Left lung (tissue), 4 donors: ENCODE measurements at regions not wholly inside any gene's neighbourhood (a gene's known extent, or its start where the extent isn't known, plus 50 kb on each side); places are given as distances from the start of the nearest gene placed in this dataset.

ENCODE experiments used
- ATAC-seq: fragments of 200-7000 bp; cut with Tn5 transposase; one replicate; pipeline ENCODE4 v1.9.1; 2020; ENCODE audit warnings: moderate library complexity
- DNase-seq, 4 donors: peaks; one replicate each; pipeline ENCODE4 v3.0.0-alpha.2; 2013 to 2020
- H3K27ac ChIP-seq, 2 donors: fragments of 200-600 bp; sonication (generic) in 1 of 2; one replicate each; pipeline versions ENCODE4 v1.5.0 to v1.8.0; 2020 to 2021
- H3K27me3 ChIP-seq, 2 donors: fragments of 200-600 bp; sonication (generic) in 1 of 2; one replicate each; pipeline versions ENCODE4 v1.5.0 to v1.8.0; 2020 to 2021
- H3K36me3 ChIP-seq, 2 donors: fragments of 200-600 bp; sonication (generic) in 1 of 2; one replicate each; pipeline versions ENCODE4 v1.5.0 to v1.8.0; 2020 to 2021
- H3K4me1 ChIP-seq, 2 donors: fragments of 200-600 bp; one replicate each; pipeline ENCODE4 v1.8.0; 2021
- H3K4me3 ChIP-seq, 2 donors: fragments of 200-600 bp; sonication (generic) in 1 of 2; one replicate each; pipeline versions ENCODE4 v1.5.0 to v1.8.0; 2020 to 2021; ENCODE audit warnings: mild to moderate bottlenecking in 1 of 2
- H3K9me3 ChIP-seq, 2 donors: fragments of 200-600 bp; sonication (generic) in 1 of 2; one replicate each; pipeline versions ENCODE4 v1.5.0 to v1.8.0; 2020 to 2021
- intact Hi-C, 2 donors: fragments of 100-400 bp; cut with DNase I; formaldehyde crosslinking; loops; one replicate each; pipeline versions ENCODE4 v1.11.2 to v1.14.2; 2022
- TF ChIP-seq, protein P1 (sequence below), 2 donors: fragments of 200-600 bp; sonication (generic) in 1 of 2; IDR thresholded peaks; one replicate each; pipeline versions ENCODE4 v1.5.0 to v1.8.0; 2021; ENCODE audit warnings: antibody characterized with exemption in 2 of 2
- donor health status: DM: no; HTN: yes; CAD: no.
- donor health status: DM: no; HTN: no; CAD: no.

DNA sequence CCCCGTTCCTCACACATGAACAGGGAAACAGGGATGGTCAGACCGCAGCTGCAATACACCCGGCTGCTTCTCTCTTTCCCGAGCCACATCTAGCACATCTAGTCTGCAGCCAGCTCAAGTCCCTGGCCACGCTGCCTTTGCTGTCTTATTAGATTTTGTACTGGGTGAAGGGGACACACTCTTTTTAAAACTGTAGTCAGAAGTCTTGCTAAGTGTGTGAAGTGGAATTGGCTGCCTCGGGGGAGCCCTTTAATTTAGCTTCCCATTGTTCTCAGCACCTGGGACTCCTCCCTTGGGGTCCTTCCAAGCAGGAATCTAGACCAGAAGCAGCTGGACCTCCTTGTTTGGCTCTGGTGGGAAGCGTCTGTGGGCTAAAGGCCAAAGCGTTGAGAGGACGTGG lies 420.0 kb downstream of the CTTN start:
- no peak for ATAC-seq
- intact Hi-C loops, result no loop called here
- H3K4me1 ChIP-seq, result no peaks in the 10 kb centered on the region
- TF ChIP-seq, protein P1, sequence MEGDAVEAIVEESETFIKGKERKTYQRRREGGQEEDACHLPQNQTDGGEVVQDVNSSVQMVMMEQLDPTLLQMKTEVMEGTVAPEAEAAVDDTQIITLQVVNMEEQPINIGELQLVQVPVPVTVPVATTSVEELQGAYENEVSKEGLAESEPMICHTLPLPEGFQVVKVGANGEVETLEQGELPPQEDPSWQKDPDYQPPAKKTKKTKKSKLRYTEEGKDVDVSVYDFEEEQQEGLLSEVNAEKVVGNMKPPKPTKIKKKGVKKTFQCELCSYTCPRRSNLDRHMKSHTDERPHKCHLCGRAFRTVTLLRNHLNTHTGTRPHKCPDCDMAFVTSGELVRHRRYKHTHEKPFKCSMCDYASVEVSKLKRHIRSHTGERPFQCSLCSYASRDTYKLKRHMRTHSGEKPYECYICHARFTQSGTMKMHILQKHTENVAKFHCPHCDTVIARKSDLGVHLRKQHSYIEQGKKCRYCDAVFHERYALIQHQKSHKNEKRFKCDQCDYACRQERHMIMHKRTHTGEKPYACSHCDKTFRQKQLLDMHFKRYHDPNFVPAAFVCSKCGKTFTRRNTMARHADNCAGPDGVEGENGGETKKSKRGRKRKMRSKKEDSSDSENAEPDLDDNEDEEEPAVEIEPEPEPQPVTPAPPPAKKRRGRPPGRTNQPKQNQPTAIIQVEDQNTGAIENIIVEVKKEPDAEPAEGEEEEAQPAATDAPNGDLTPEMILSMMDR (IDR thresholded peaks at IDR 0.05), result no peak
- no peak overlapping the region for H3K4me3 ChIP-seq
- H3K27me3 ChIP-seq, result peaks cover 0 to 15% of the 10 kb centered on the region in 2 donors
- no peaks in the 10 kb centered on the region for H3K9me3 ChIP-seq
- DNase-seq, result no peak
- no peak overlapping the region for H3K27ac ChIP-seq
- no peaks in the 10 kb centered on the region for H3K36me3 ChIP-seq

- intact Hi-C loops, result no loop called here
- Histone ChIP-seq H3K4me3 (no peak overlapping the region), H3K27me3 (peaks cover 0 to 20% of the 10 kb centered on the region in 2 donors), H3K4me1 (no peaks in the 10 kb centered on the region), H3K27ac (no peak overlapping the region), H3K9me3 (no peaks in the 10 kb centered on the region), H3K36me3 (no peaks in the 10 kb centered on the region)
- DNase-seq (peak in 1 of 4 donors; percentile 75), ATAC-seq (no peak)
- TF ChIP-seq, protein P1 (IDR thresholded peaks at IDR 0.05), result no peak
These were observed 420.7 kb downstream of the CTTN start for GRCh38 chr11:70819022-70819421.

GRCh38 chr11:70820311-70820710 lies 422.0 kb downstream of the CTTN start:
- DNase-seq, result peak in 1 of 4 donors; percentile 77
- Histone ChIP-seq H3K4me3 (no peak overlapping the region), H3K27me3 (peaks cover 0 to 32% of the 10 kb centered on the region in 2 donors), H3K4me1 (no peaks in the 10 kb centered on the region), H3K36me3 (no peaks in the 10 kb centered on the region), H3K9me3 (no peaks in the 10 kb centered on the region), H3K27ac (no peak overlapping the region)
- intact Hi-C loops, result no loop called here
- TF ChIP-seq, protein P1 (IDR thresholded peaks at IDR 0.05), result no peak
- no peak for ATAC-seq

DNA sequence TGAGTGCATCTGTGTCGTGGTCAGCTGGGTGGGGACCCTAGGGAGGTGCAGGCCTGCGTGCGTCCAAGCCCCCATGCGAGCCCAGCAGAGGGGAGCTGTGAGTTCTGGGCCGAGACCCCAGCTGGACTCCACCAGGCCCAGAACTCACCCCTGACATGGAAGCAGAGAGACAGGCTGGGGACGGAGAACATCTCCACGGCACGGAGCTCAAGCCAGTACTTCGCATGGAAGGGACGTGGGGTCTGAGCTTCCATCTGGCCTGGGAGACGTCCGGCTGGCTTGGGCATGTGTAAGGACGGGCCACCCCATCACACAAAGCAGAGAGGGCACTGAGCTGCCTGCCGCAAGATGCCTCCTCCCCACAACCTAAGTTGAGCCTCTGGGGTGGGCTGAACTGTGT lies 422.4 kb downstream of the CTTN start:
- Histone ChIP-seq H3K9me3 (no peaks in the 10 kb centered on the region), H3K4me1 (no peaks in the 10 kb centered on the region), H3K36me3 (no peaks in the 10 kb centered on the region), H3K27ac (no peak overlapping the region), H3K4me3 (no peak overlapping the region), H3K27me3 (peaks cover 0 to 36% of the 10 kb centered on the region in 2 donors)
- DNase-seq (peak in 1 of 4 donors; percentile 58), ATAC-seq (no peak)
- intact Hi-C loops, result no loop called here
- TF ChIP-seq, protein P1 (IDR thresholded peaks at IDR 0.05), result no peak

DNA sequence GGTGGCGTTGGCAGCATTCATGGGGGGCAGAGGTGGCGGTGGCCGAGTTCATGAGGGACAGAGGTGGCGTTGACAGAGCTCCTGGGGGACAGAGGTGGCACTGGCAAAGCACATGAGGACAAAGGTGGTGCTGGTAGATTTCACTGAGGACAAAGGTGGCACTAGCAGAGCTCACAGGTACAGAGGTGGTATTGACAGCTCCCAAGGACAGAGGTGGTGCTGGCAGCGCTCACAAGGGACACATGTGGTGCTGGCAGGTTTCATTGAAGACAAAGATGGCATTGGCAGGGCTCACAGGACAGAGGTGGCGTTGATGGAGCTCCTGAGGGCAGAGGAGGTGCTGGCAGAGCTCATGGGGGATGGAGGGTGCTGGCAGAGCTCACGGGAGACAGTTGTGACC lies 425.4 kb downstream of the CTTN start:
- Histone ChIP-seq H3K27ac (no peak overlapping the region), H3K4me3 (no peak overlapping the region), H3K9me3 (no peaks in the 10 kb centered on the region), H3K36me3 (no peaks in the 10 kb centered on the region), H3K4me1 (no peaks in the 10 kb centered on the region), H3K27me3 (peaks cover 0 to 60% of the 10 kb centered on the region in 2 donors)
- DNase-seq (no peak), ATAC-seq (no peak)
- TF ChIP-seq, protein P1 (IDR thresholded peaks at IDR 0.05), result no peak
- intact Hi-C loops, result no loop called here
